GM19240 (cell line): ENCODE measurements at regions not wholly inside any gene's neighbourhood (a gene's known extent, or its start where the extent isn't known, plus 50 kb on each side); places are given as distances from the start of the nearest gene placed in this dataset.

Experiments used
- DNase-seq: peaks from one replicate; pipeline ENCODE4 v3.0.0; 2011; ENCODE audit warnings: low spot score; ENCODE audit not compliant: insufficient read length

- no peak for DNase-seq
Measured at GRCh38 chr3:68059628-68060152, 405.3 kb upstream of the SUCLG2 start.

DNA sequence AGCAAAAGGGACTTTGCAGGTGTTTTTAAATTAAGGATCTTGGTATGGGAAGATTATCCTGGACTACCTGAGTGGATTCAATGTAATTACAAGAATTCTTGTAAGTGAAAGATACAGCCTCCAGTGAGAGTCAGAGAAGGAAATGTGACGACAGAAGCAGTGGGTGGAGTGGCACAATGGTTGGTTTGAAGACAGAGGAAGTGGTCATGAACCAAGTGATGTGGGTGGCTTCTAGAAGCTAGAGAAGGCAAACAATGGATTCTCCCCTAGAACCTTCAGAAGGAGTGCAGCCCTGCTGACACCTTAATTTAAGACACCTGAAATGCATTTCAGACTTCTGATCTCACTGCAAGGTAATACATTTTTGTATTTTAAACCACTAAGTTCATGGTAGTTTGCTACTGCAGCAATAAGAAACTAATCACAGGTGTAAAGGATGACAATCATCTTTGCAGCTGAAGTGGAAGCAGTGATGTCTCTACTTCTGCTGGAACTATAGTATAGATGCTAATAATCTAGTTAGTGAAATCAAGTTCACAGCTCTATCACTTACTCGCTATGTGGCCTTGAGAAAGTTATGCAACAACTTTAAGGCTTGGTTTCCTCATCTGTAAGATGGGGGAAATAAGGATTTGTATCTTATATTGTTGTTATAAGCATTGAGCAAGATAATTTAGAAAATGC is 403.4 kb upstream of the SUCLG2 start:
- DNase-seq, result no peak

GRCh38 chr3:68056556-68056955 is 402.1 kb upstream of the SUCLG2 start:
- DNase-seq, result no peak

GRCh38 chr3:68055215-68055614 is 400.8 kb upstream of the SUCLG2 start:
- DNase-seq, result no peak

DNA sequence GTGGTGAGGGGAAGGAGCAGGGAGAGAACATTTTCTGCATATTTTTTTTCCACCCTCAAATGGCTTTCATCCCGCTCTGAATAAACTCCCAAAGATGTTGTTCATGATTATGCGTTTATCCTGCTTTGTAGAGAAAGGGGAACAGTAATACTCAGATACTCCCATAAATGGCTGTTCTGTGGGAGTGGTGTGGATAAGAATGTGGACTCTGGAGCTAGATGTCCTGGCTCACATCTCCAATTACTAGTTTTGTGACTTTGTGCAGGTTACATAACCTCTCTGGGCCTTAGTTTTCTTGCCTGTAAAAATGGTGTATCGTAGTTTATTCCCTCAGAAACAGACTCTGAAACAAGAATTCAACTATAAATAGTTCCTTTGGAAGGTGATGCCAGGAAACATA is 395.4 kb upstream of the SUCLG2 start:
- no peak for DNase-seq

DNA sequence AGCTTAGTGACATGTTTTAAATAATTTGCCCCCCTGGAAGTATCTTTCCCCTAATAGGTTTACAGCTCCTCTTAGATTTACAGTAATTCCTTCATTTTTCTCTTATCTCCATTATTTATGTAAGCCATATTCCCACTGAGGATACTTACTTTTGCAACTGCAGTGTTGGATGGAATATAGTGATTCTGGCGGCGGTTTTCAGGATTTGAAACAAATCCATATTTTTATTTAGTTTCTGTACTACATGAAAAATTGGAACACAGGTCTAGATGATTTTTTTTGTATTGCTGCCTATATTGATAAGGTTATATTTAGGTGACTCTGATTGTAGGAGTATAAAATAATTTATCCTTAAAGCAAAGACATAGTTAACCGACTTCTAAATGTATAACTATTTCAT is 391.6 kb upstream of the SUCLG2 start:
- no peak for DNase-seq

DNA sequence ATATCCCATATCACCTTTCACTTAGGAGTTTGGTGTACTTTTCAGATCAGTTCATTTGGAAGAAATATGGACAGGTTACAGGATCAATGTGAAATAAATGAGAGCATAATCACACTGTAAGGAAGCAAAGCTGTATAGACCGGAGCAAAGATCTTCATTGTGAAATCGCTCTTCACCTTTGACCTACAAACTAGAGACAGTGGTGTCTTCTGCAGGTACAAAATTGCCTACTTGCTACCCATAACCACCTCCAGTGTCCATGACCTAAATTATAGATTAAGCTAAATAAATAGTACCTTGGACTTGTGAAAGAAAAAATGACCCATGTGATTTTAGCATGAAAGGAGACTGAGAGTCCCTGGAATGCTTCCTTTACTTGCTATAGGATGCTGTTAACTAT is 379.5 kb upstream of the SUCLG2 start:
- DNase-seq, result no peak

- no peak for DNase-seq
Measured at GRCh38 chr3:68032209-68032608, 377.8 kb upstream of the SUCLG2 start.

GRCh38 chr3:68025189-68025588 is 370.8 kb upstream of the SUCLG2 start:
- DNase-seq, result no peak

DNA sequence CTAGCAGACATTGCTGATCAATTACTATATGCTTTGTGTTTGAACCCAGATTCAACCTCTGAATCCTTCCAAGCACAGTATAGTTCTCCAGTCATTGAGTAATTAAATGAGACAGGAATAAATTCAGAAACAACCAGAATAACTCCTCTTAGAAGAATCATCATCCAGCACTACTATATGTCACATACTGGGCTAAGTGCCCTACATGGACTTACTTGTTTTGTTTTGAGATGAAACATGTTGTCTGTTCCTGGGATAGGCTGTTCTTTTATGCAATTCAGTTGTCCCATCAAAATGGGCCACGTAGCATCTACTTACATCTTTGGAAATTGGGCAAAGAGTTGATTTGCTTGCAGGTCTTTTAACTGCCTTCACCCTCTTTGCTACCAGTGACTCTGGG is 365.5 kb upstream of the SUCLG2 start:
- no peak for DNase-seq

DNA sequence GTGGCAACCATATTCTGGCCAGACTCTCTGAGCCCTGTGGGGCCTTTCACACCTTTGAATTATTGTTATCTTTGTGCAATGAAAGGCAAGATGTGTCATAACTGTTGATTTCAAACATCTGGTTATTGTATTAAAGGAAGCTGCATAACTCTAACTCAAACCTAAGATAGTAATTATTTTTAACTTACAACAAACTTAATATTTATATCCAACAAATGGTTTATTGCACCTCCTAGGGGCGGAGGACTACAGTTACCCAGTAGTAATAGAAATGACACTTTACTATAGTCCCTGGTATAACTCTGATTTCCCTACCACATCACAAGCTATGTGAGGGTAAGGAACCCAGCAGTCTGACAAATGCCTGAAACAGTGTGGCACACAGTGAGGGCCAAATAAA is 363.9 kb upstream of the SUCLG2 start:
- no peak for DNase-seq

GRCh38 chr3:68017069-68017468 is 362.7 kb upstream of the SUCLG2 start:
- DNase-seq, result no peak

GRCh38 chr3:68009900-68010299 is 355.5 kb upstream of the SUCLG2 start:
- DNase-seq, result no peak

GRCh38 chr3:68007621-68008226 is 353.3 kb upstream of the SUCLG2 start:
- no peak for DNase-seq

DNA sequence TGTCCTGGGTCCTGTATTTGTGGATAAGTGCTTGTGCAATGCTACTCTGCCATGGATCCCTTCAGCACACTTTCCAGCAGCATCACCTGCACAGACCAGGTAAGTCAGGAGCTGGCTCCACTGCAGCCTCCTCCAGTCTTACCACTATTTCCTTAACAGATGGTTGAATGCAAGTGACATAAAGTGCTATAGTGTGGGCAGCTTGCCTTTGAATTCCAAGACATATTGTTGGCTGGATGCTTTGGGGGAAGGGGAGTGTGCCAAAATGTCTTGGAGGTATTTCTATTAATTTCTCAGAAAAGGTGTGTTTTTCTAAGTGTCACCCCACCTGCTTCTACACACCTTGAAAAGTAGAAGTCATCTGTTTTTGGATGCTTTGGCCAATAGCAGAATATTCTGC is 352.2 kb upstream of the SUCLG2 start:
- no peak for DNase-seq

DNA sequence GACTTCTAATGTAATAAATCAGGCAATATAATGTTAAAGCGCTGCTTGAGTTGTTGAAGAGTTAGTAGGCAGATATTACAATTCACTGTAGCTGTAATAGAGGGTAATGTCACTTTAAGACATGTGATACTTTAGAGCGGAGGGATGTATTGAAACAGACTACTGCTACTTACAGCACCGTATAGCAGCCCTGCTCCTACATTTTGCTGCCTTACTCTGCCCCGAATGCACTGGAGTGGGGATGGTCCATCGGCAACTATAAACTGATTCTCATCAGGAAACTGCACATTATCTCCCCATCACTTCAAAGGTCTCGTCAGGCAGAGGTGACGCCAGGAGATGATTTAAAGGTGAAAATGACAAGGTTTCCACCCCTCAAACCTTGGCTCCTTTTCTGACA is 349.7 kb upstream of the SUCLG2 start:
- DNase-seq, result no peak

- no peak for DNase-seq
Measured at GRCh38 chr3:67998281-67998680, 343.9 kb upstream of the SUCLG2 start.

- DNase-seq, result no peak
Measured at GRCh38 chr3:67995206-67995605, 340.8 kb upstream of the SUCLG2 start.

- DNase-seq, result no peak
Measured at GRCh38 chr3:67986706-67987105, 332.3 kb upstream of the SUCLG2 start.

GRCh38 chr3:67983166-67983565 is 328.8 kb upstream of the SUCLG2 start:
- DNase-seq, result no peak

GRCh38 chr3:67981077-67981476 is 326.7 kb upstream of the SUCLG2 start:
- DNase-seq, result no peak

GRCh38 chr3:67979342-67979741 is 324.9 kb upstream of the SUCLG2 start:
- no peak for DNase-seq

DNA sequence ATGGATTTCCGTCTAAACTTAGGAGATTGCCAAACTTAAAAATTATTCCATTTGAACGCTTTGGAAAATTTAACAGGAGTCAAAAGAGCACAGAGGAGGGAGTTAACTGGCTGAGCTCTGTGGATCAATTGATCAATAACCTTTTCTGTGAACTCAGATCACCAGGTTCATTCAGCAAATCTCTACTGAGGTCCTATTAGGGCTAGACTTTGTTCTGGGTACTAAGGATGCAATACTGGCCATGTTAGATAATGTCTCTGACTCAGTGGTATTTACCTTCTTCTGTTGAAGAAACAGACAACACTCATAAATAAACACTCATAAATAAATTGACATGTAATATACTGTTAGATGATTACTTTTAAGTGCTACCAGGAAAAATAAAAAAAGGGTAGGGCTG is 323.4 kb upstream of the SUCLG2 start:
- no peak for DNase-seq
